Body of pancreas (tissue), 4 donors: ENCODE measurements at regions not wholly inside any gene's neighbourhood (a gene's known extent, or its start where the extent isn't known, plus 50 kb on each side); places are given as distances from the start of the nearest gene placed in this dataset.

Experiments
- ATAC-seq: fragments of 150-250 bp; one replicate; pipeline ENCODE4 v1.9.1; 2016
- DNase-seq, 4 donors: peaks; one replicate each; pipeline ENCODE4 v3.0.0-alpha.2; 2019
- H3K27ac ChIP-seq, 4 donors: fragments of 200-600 bp; sonication (generic); 1 replicate in 3 of 4; 2 replicates in 1 of 4; pipeline versions ENCODE4 v1.5.1 to v1.6.1; 2016 to 2019; ENCODE audit warnings: mild to moderate bottlenecking in 1 of 4, mixed read lengths in 1 of 4, moderate library complexity in 1 of 4
- H3K27me3 ChIP-seq, 2 donors: fragments of 200-600 bp; sonication (generic); one replicate each; pipeline ENCODE4 v1.6.0; 2016; ENCODE audit warnings: mild to moderate bottlenecking in 1 of 2
- H3K36me3 ChIP-seq, 2 donors: fragments of 200-600 bp; sonication (generic); replicated peaks in 1 of 2; 2 replicates each; pipeline ENCODE4 v1.5.1; 2016; ENCODE audit warnings: low read depth in 2 of 2; ENCODE audit not compliant: insufficient read depth in 1 of 2
- H3K4me1 ChIP-seq: fragments of 200-600 bp; sonication (generic); one replicate; pipeline ENCODE4 v1.6.0; 2016
- H3K4me3 ChIP-seq, 2 donors: fragments of 200-600 bp; sonication (generic); 1 replicate in 1 of 2; 2 replicates in 1 of 2; pipeline ENCODE4 v1.5.1; 2016 to 2019
- H3K9me3 ChIP-seq, 3 donors: fragments of 200-600 bp; sonication (generic); 1 replicate in 2 of 3; 2 replicates in 1 of 3; pipeline ENCODE4 v1.5.1; 2016
- POLR2A ChIP-seq, 3 donors: fragments of 450-650 bp; IDR thresholded peaks; one replicate each; pipeline ENCODE4 v1.6.1; 2016; ENCODE audit warnings: antibody characterized with exemption in 3 of 3, mild to moderate bottlenecking in 2 of 3
- WGBS, 2 donors: methylation state at CpG; one replicate each; pipeline ENCODE4 v1.1.5; 2017; 5-methylcytosine and 5-hydroxymethylcytosine counted together
- intact Hi-C: fragments of 100-400 bp; cut with DNase I; formaldehyde crosslinking; loops from one replicate; pipeline ENCODE4 v1.15.1; 2023
- TF ChIP-seq, protein P1 (sequence below), 7 experiments: fragments of 450-650 bp in 4 of 7; fragments of 200-600 bp in 3 of 7; sonication (generic) in 3 of 7; IDR thresholded peaks; one replicate each; pipeline ENCODE4 v1.5.1; 2016 to 2019; ENCODE audit warnings: antibody characterized with exemption in 7 of 7

DNA sequence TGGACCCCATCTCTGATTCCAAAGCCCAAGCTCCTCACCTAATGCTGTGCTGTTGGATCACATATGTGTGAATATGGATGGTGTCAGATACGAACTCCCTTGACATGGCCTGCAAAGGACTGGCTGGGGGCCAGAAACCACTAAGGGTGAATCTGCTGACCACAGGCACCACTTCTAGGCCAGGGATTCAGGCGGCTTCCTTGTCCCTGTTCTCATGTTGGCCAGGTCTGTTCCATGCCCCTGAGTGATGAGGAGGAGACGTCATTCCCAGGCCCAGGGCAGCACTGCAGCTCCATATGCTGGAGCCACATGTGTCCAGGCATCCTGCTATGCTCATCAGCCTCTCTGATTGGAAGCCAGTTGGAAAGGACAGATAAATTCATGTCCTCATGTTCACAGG, 130.0 kb upstream of the BDNF start:
- H3K27ac ChIP-seq = no peak overlapping the region
- H3K27me3 ChIP-seq = no peaks in the 10 kb centered on the region
- TF ChIP-seq POLR2A (IDR thresholded peaks at IDR 0.05) = no peak
- H3K36me3 ChIP-seq = no peaks in the 10 kb centered on the region
- 82% methylated on average over 3 of the region's 3 CpGs for WGBS, 2 donors
- ATAC-seq (no peak), DNase-seq (no peak)
- no peaks in the 10 kb centered on the region for H3K4me1 ChIP-seq
- H3K9me3 ChIP-seq = no peaks in the 10 kb centered on the region
- intact Hi-C loops = no loop called here
- H3K4me3 ChIP-seq = no peak overlapping the region

DNA sequence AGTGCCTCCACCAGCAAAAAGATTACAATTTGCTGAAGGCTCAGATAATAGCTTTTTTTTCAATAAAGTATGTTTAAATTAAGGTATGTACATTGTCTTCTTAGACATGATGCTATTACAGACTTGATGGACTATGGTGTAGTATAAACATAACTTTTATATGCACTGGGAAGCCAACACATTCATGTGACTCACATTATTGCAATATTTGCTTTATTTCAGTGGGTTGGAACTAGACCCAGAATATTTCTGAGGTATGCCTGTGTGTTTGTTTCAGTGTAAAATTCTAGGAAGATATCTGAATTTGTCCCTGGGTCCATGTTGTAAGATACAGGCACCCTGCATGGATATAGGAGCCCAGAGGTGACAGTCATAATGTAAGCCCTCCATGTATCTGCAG, 120.0 kb upstream of the BDNF start:
- ATAC-seq (no peak), DNase-seq (no peak)
- TF ChIP-seq POLR2A (IDR thresholded peaks at IDR 0.05) = no peak
- TF ChIP-seq, protein P1, sequence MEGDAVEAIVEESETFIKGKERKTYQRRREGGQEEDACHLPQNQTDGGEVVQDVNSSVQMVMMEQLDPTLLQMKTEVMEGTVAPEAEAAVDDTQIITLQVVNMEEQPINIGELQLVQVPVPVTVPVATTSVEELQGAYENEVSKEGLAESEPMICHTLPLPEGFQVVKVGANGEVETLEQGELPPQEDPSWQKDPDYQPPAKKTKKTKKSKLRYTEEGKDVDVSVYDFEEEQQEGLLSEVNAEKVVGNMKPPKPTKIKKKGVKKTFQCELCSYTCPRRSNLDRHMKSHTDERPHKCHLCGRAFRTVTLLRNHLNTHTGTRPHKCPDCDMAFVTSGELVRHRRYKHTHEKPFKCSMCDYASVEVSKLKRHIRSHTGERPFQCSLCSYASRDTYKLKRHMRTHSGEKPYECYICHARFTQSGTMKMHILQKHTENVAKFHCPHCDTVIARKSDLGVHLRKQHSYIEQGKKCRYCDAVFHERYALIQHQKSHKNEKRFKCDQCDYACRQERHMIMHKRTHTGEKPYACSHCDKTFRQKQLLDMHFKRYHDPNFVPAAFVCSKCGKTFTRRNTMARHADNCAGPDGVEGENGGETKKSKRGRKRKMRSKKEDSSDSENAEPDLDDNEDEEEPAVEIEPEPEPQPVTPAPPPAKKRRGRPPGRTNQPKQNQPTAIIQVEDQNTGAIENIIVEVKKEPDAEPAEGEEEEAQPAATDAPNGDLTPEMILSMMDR (IDR thresholded peaks at IDR 0.05) = no peak
- Histone ChIP-seq H3K4me3 (no peak overlapping the region), H3K4me1 (no peaks in the 10 kb centered on the region), H3K9me3 (no peaks in the 10 kb centered on the region), H3K36me3 (no peaks in the 10 kb centered on the region), H3K27me3 (no peaks in the 10 kb centered on the region), H3K27ac (no peak overlapping the region)
- intact Hi-C loops = no loop called here

GRCh38 chr11:27816197-27816596, 115.9 kb upstream of the BDNF start:
- DNase-seq (no peak), ATAC-seq (no peak)
- Histone ChIP-seq H3K36me3 (no peaks in the 10 kb centered on the region), H3K27me3 (no peaks in the 10 kb centered on the region), H3K4me1 (no peaks in the 10 kb centered on the region), H3K4me3 (no peak overlapping the region), H3K27ac (no peak overlapping the region), H3K9me3 (no peaks in the 10 kb centered on the region)
- intact Hi-C loops = no loop called here
- WGBS, 2 donors = 65 to 77% methylated on average over 1 of the region's 1 CpG
- TF ChIP-seq POLR2A (IDR thresholded peaks at IDR 0.05) = no peak
- TF ChIP-seq, protein P1 (IDR thresholded peaks at IDR 0.05) = no peak

DNA sequence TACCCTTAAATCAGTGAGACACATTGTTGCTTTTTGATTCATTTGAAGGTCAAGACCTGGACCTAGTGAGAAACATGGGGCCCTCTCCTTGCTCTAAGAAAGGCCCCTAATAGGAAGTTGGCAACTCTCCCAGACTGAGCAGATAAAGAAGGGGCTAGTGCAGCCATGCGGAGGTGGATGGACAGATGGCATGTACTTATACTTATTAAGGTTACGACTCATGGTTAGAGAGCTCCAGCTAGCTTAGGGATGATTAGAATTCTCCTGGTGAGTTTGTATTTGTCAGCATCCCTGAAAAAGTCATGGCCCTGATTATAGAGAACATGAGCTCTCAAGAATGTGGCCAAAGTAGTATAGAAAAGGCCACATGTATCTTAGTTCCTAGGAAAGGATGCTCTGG, 112.1 kb upstream of the BDNF start:
- TF ChIP-seq POLR2A (IDR thresholded peaks at IDR 0.05) = no peak
- TF ChIP-seq, protein P1 (IDR thresholded peaks at IDR 0.05) = no peak
- DNase-seq = no peak
- H3K36me3 ChIP-seq = no peaks in the 10 kb centered on the region
- WGBS, 2 donors = 76 to 86% methylated on average over 2 of the region's 2 CpGs
- ATAC-seq = no peak
- H3K27me3 ChIP-seq = no peaks in the 10 kb centered on the region
- H3K4me1 ChIP-seq = no peaks in the 10 kb centered on the region
- no peak overlapping the region for H3K4me3 ChIP-seq
- H3K9me3 ChIP-seq = no peaks in the 10 kb centered on the region
- intact Hi-C loops = no loop called here
- no peak overlapping the region for H3K27ac ChIP-seq

DNA sequence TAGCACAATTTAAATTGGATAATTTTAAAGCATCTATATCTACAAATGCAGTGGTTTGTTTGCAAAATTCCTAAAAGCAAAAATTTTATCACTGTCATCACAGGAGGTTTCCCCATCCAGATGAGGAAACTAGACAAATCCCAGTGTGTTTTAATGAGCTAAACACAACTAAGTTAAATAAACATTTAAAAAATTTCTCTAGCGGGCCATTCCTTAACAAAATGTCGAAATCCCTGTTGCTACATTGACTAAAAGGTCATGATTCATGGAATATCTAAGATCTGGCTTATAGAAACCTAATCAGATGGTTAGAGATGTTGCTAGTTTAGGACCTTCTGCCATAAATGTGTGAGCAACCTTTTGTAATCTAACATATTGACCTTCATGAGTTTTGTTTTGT, 107.3 kb upstream of the BDNF start:
- TF ChIP-seq, protein P1 (IDR thresholded peaks at IDR 0.05) = no peak
- no peak for TF ChIP-seq POLR2A (IDR thresholded peaks at IDR 0.05)
- intact Hi-C loops = no loop called here
- WGBS, 2 donors = 49 to 52% methylated on average over 2 of the region's 2 CpGs

More for the DNA sequence above, 107.3 kb upstream of the BDNF start:
- Histone ChIP-seq H3K4me3 (no peak overlapping the region), H3K9me3 (no peaks in the 10 kb centered on the region), H3K27ac (no peak overlapping the region), H3K27me3 (no peaks in the 10 kb centered on the region), H3K4me1 (no peaks in the 10 kb centered on the region), H3K36me3 (no peaks in the 10 kb centered on the region)
- ATAC-seq = no peak
- DNase-seq = no peak
